HUES48 (cell line): ENCODE measurements at regions not wholly inside any gene's neighbourhood (a gene's known extent, or its start where the extent isn't known, plus 50 kb on each side); places are given as distances from the start of the nearest gene placed in this dataset.

ENCODE experiments used
- H3K27ac ChIP-seq: one replicate; pipeline ENCODE4 v1.7.0; 2013; ENCODE audit warnings: low read depth, low read length, inconsistent platforms
- H3K27me3 ChIP-seq: 2 replicates; pipeline ENCODE4 v1.6.1; 2013; ENCODE audit warnings: mild to moderate bottlenecking, low read length; ENCODE audit not compliant: control insufficient read depth, insufficient read depth
- H3K36me3 ChIP-seq: 2 replicates; pipeline ENCODE4 v1.6.1; 2013; ENCODE audit warnings: low read length; ENCODE audit not compliant: control insufficient read depth, insufficient read depth
- H3K4me1 ChIP-seq: 2 replicates; pipeline ENCODE4 v1.6.1; 2013; ENCODE audit warnings: mild to moderate bottlenecking, low read length; ENCODE audit not compliant: control insufficient read depth, insufficient read depth
- H3K4me3 ChIP-seq: 2 replicates; pipeline ENCODE4 v1.5.1; 2013; ENCODE audit warnings: mild to moderate bottlenecking, low read depth, low read length
- H3K9ac ChIP-seq: 2 replicates; pipeline ENCODE4 v1.6.1; 2013; ENCODE audit warnings: mild to moderate bottlenecking, low read depth, low read length, moderate library complexity
- H3K9me3 ChIP-seq: 2 replicates; pipeline ENCODE4 v1.6.1; 2013; ENCODE audit warnings: low read length; ENCODE audit not compliant: control insufficient read depth, insufficient read depth

DNA sequence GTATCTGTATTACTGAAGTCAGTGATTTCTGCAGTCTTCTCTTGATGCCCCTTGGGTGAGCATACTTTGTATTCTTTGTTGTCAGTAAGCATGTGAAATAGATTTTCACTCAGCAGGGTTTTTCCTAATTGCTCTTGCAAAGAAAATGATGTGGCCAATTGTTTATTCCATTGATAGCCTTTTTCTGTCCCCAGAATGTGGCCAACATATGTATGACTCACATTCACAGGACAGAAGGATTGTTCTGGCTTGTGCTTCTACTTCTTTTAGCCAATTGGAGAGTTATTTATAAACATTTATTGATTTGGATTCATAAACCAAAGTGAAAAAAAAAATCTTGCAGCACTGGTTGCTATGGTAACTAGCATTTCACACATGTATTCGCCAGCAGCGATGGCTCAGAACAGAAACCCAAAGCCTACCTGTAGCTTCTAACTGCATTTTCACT is 54.4 kb upstream of the RBM24 start:
- H3K9me3 ChIP-seq = no peaks in the 10 kb centered on the region
- no peak overlapping the region for H3K9ac ChIP-seq
- H3K4me1 ChIP-seq = no peaks in the 10 kb centered on the region
- H3K27ac ChIP-seq = no peak overlapping the region
- H3K36me3 ChIP-seq = no peaks in the 10 kb centered on the region
- no peaks in the 10 kb centered on the region for H3K27me3 ChIP-seq
- H3K4me3 ChIP-seq = no peak overlapping the region

DNA sequence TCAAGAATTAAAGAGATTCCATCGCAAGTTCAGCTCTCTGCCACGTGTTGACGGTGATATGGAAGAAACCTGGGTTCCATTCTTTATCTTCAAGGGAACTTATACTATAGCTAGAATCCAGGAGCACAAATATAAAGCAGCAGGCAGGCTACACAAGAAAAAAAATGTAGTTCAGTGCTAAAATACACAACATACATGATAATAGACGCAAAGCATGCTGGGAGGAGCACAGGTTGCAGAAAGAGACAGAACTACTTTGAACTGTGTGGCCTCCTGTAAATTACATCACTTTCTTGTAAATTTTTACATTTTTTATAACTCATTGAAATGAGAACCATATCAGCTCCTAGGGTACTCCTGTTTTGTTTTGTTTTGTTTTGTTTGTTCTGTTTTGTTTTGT is 53.8 kb upstream of the RBM24 start:
- H3K27ac ChIP-seq = no peak overlapping the region

More for the DNA sequence above, 53.8 kb upstream of the RBM24 start:
- Histone ChIP-seq H3K4me1 (no peaks in the 10 kb centered on the region), H3K4me3 (no peak overlapping the region), H3K36me3 (no peaks in the 10 kb centered on the region), H3K9me3 (no peaks in the 10 kb centered on the region), H3K9ac (no peak overlapping the region), H3K27me3 (no peaks in the 10 kb centered on the region)
